GM12878 (cell line): ENCODE measurements at regions not wholly inside any gene's neighbourhood (a gene's known extent, or its start where the extent isn't known, plus 50 kb on each side); places are given as distances from the start of the nearest gene placed in this dataset.

Experiments used
- EED ChIP-seq: sonication (generic); IDR thresholded peaks from 2 replicates; pipeline ENCODE4 v1.6.1; 2016; ENCODE audit warnings: antibody characterized with exemption, low read depth
- ELK1 ChIP-seq: IDR thresholded peaks from 2 replicates; pipeline ENCODE4 v1.6.1; 2012; ENCODE audit warnings: low read depth, low read length, improper control_type of control experiment
- FOS ChIP-seq: IDR thresholded peaks from 3 replicates; pipeline ENCODE4 v1.6.1; 2011; ENCODE audit warnings: borderline replicate concordance; ENCODE audit not compliant: insufficient read length; ENCODE audit errors: extremely low read depth
- FOXM1 ChIP-seq: IDR thresholded peaks from 2 replicates; pipeline ENCODE4 v1.6.1; 2012; ENCODE audit warnings: low read depth, mild to moderate bottlenecking, inconsistent platforms, low read length, moderate library complexity
- HDAC6 ChIP-seq: fragments of 200-600 bp; sonication (generic); IDR thresholded peaks from one replicate; pipeline ENCODE4 v1.8.0; 2017; ENCODE audit warnings: antibody characterized with exemption; ENCODE audit not compliant: unreplicated experiment
- IRF4 ChIP-seq: IDR thresholded peaks from 2 replicates; pipeline ENCODE4 v1.6.1; 2011; ENCODE audit warnings: low read depth, low read length
- MYC ChIP-seq: IDR thresholded peaks from 2 replicates; pipeline ENCODE4 v1.6.1; 2011; ENCODE audit warnings: mild to moderate bottlenecking, low read length, moderate library complexity, inconsistent platforms; ENCODE audit not compliant: insufficient read depth, insufficient replicate concordance, insufficient read length, severe bottlenecking
- NFIC ChIP-seq: IDR thresholded peaks from 2 replicates; pipeline ENCODE4 v1.6.1; 2012; ENCODE audit warnings: low read depth, mild to moderate bottlenecking, inconsistent platforms, low read length, moderate library complexity
- PAX5 ChIP-seq: IDR thresholded peaks from 2 replicates; pipeline ENCODE4 v1.6.1; 2011; ENCODE audit warnings: low read depth, low read length, borderline replicate concordance
- RAD21 ChIP-seq: IDR thresholded peaks from 2 replicates; pipeline ENCODE4 v1.6.1; 2011; ENCODE audit warnings: mild to moderate bottlenecking, low read depth, low read length, moderate library complexity; ENCODE audit not compliant: insufficient read depth
- SKIL ChIP-seq: fragments of 450-650 bp; IDR thresholded peaks from 2 replicates; pipeline ENCODE4 v1.6.1; 2017; ENCODE audit warnings: mild to moderate bottlenecking, low read depth, inconsistent platforms; ENCODE audit not compliant: poor library complexity, severe bottlenecking
- SREBF1 ChIP-seq: IDR thresholded peaks from 2 replicates; pipeline ENCODE4 v1.6.1; 2012; ENCODE audit warnings: mild to moderate bottlenecking, low read length
- SRF ChIP-seq, 2 experiments: IDR thresholded peaks; 2 replicates each; pipeline ENCODE4 v1.6.1; 2011; ENCODE audit warnings: low read depth in 2 of 2, low read length in 2 of 2, mild to moderate bottlenecking in 1 of 2, moderate library complexity in 1 of 2
- ZBTB40 ChIP-seq: fragments of 450-650 bp; IDR thresholded peaks from 2 replicates; pipeline ENCODE4 v1.6.1; 2016; ENCODE audit warnings: mild to moderate bottlenecking, moderate library complexity, borderline replicate concordance
- ZNF622 ChIP-seq: fragments of 450-650 bp; IDR thresholded peaks from 2 replicates; pipeline ENCODE4 v1.6.1; 2017; ENCODE audit warnings: mild to moderate bottlenecking, inconsistent platforms
- TF ChIP-seq, protein P1 (sequence below): IDR thresholded peaks from 2 replicates; pipeline ENCODE4 v1.6.1; 2011; ENCODE audit warnings: low read depth, low read length, improper control_type of control experiment, borderline replicate concordance
- TF ChIP-seq, protein P2 (sequence below): IDR thresholded peaks from 2 replicates; pipeline ENCODE4 v1.6.1; 2012; ENCODE audit warnings: low read depth, low read length, improper control_type of control experiment
- TF ChIP-seq, protein P3 (sequence below): fragments of 450-650 bp; conservative IDR thresholded peaks from 2 replicates; pipeline ENCODE4 v1.6.1; 2017; ENCODE audit warnings: mild to moderate bottlenecking, moderate library complexity

GRCh38 chr6:22413681-22414311, 117.0 kb upstream of the PRL start (continued):
- TF ChIP-seq ZBTB40 (no peak), RAD21 (peak; percentile 25; the same call in 1 of the 2 replicates), IRF4 (no peak), HDAC6 (no peak), MYC (no peak), SREBF1 (no peak), FOXM1 (0 out of 2 replicates have a peak, but pooled peaks have one; percentile 52), FOS (no peak), SRF (IDR thresholded peaks at IDR 0.05; ENCODE audit: low read depth in 2 of 2, low read length in 2 of 2) (no peak), ELK1 (no peak), SKIL (no peak), NFIC (peak; percentile 67; the same call in 1 of the 2 replicates), EED (peak; percentile 36; the same call in 1 of the 2 replicates), PAX5 (no peak), ZNF622 (no peak)
- TF ChIP-seq, protein P1, sequence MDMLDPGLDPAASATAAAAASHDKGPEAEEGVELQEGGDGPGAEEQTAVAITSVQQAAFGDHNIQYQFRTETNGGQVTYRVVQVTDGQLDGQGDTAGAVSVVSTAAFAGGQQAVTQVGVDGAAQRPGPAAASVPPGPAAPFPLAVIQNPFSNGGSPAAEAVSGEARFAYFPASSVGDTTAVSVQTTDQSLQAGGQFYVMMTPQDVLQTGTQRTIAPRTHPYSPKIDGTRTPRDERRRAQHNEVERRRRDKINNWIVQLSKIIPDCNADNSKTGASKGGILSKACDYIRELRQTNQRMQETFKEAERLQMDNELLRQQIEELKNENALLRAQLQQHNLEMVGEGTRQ, result no peak
- TF ChIP-seq, protein P2, sequence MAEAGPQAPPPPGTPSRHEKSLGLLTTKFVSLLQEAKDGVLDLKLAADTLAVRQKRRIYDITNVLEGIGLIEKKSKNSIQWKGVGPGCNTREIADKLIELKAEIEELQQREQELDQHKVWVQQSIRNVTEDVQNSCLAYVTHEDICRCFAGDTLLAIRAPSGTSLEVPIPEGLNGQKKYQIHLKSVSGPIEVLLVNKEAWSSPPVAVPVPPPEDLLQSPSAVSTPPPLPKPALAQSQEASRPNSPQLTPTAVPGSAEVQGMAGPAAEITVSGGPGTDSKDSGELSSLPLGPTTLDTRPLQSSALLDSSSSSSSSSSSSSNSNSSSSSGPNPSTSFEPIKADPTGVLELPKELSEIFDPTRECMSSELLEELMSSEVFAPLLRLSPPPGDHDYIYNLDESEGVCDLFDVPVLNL, result no peak
- TF ChIP-seq, protein P3, sequence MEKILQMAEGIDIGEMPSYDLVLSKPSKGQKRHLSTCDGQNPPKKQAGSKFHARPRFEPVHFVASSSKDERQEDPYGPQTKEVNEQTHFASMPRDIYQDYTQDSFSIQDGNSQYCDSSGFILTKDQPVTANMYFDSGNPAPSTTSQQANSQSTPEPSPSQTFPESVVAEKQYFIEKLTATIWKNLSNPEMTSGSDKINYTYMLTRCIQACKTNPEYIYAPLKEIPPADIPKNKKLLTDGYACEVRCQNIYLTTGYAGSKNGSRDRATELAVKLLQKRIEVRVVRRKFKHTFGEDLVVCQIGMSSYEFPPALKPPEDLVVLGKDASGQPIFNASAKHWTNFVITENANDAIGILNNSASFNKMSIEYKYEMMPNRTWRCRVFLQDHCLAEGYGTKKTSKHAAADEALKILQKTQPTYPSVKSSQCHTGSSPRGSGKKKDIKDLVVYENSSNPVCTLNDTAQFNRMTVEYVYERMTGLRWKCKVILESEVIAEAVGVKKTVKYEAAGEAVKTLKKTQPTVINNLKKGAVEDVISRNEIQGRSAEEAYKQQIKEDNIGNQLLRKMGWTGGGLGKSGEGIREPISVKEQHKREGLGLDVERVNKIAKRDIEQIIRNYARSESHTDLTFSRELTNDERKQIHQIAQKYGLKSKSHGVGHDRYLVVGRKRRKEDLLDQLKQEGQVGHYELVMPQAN, result no peak
